ENCODE measurements at regions not wholly inside any gene's neighbourhood (a gene's known extent, or its start where the extent isn't known, plus 50 kb on each side); places are given as distances from the start of the nearest gene placed in this dataset.
"Not testable (repeated sequence)": the region's sequence is repeated elsewhere in the genome, so short reads cannot be mapped to it uniquely, and the experiment has no call there.

- TF ChIP-seq ZFX (IDR thresholded peaks at IDR 0.05): no peak
- TF ChIP-seq CTCF (conservative IDR thresholded peaks at IDR 0.05): no peak
- no peak overlapping the region for H3K27ac ChIP-seq
Observed at GRCh38 chr20:63137851-63138415, 78.0 kb downstream of the YTHDF1 start.

- TF ChIP-seq ZFX (IDR thresholded peaks at IDR 0.05): no peak
- H3K27ac ChIP-seq: no peak overlapping the region
Observed at GRCh38 chr20:63136296-63136695, 79.6 kb downstream of the YTHDF1 start.

GRCh38 chr20:63135411-63135810 is 80.5 kb downstream of the YTHDF1 start:
- TF ChIP-seq CTCF (conservative IDR thresholded peaks at IDR 0.05) (no peak), ZFX (IDR thresholded peaks at IDR 0.05) (no peak)
- H3K27ac ChIP-seq: no peak overlapping the region

- H3K27ac ChIP-seq: not testable (repeated sequence)
Observed at GRCh38 chr20:63134711-63135361, 81.1 kb downstream of the YTHDF1 start.

DNA sequence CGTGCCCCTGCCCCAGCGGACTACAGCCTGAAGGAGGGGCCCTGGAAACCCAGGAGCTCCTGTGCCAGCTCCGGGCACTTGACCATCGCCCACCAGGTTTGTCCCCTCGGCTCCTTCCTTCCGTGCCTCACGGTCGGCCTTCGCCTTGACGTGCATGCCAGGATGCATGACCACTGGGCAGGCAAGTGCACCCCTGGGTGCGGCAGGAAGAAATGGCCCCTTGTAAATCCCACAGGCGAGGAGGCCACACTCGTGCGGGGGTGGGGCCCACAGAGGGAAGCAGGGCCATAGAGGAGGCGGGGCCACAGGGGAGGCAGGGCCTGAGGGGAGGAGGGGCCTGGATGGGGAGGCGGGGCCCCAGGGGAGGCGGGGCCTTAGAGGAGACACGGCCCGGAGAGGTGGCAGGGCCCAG is 81.7 kb downstream of the YTHDF1 start:
- H3K27ac ChIP-seq: no peak overlapping the region
- TF ChIP-seq ZFX (IDR thresholded peaks at IDR 0.05) (no peak), CTCF (conservative IDR thresholded peaks at IDR 0.05) (no peak)

GRCh38 chr20:63133481-63134091 is 82.3 kb downstream of the YTHDF1 start:
- H3K27ac ChIP-seq: no peak overlapping the region
- TF ChIP-seq ZFX (IDR thresholded peaks at IDR 0.05) (no peak), CTCF (conservative IDR thresholded peaks at IDR 0.05) (no peak)

GRCh38 chr20:63132715-63133471 is 83.0 kb downstream of the YTHDF1 start:
- no peak overlapping the region for H3K27ac ChIP-seq
- TF ChIP-seq CTCF (conservative IDR thresholded peaks at IDR 0.05) (no peak), ZFX (IDR thresholded peaks at IDR 0.05) (no peak)

DNA sequence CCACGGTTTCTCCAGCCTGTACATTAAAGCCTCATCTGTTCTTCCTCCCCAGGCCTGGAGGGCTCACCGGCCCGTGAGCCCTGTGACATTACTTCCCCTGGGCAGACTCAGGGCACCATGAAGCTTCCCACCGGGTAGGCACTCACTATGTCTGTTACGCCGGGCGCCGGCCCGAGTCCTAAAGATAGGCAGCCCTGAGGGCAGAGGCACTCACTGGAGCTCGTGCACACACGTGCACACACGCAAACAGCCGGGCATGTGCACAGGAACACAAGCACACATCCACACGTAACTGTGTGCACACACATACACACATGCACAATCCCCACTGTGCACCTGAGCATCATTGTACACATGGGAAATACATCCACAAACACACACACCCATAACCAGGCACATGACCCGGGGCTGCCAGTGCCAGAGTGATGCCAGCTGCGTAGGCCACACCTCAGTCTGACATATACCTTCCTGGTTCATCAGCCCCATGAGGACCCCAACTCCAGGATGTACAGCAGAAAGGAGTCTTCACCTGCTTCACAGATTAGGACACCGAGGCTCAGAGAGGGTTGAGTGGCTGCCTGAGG is 83.7 kb downstream of the YTHDF1 start:
- TF ChIP-seq ZFX (IDR thresholded peaks at IDR 0.05) (no peak), CTCF (conservative IDR thresholded peaks at IDR 0.05) (no peak)
- no peak overlapping the region for H3K27ac ChIP-seq

Measured in C4-2B (cell line).